Smooth muscle cell (in vitro differentiated cells): ENCODE measurements at regions not wholly inside any gene's neighbourhood (a gene's known extent, or its start where the extent isn't known, plus 50 kb on each side); places are given as distances from the start of the nearest gene placed in this dataset.
A peak's percentile ranks its signal among the peaks of the same experiment; 100 is the strongest.

ENCODE experiments used
- DNase-seq: peaks from one replicate; lab custom pipeline; 2025; ENCODE audit not compliant: unreplicated experiment; lab: John Stamatoyannopoulos, UW
- H2AFZ ChIP-seq: fragments of 200-600 bp; sonication (generic); 2 replicates; pipeline ENCODE4 v1.6.0; 2016; ENCODE audit warnings: antibody characterized with exemption, low read depth, mild to moderate bottlenecking
- H3F3A ChIP-seq: fragments of 200-600 bp; sonication (generic); 2 replicates; pipeline ENCODE4 v1.6.0; 2017; ENCODE audit warnings: antibody characterized with exemption, low read depth
- H3K27ac ChIP-seq: fragments of 200-600 bp; sonication (generic); 2 replicates; pipeline ENCODE4 v1.5.1; 2016; ENCODE audit warnings: low read depth, mild to moderate bottlenecking
- H3K27me3 ChIP-seq: fragments of 200-600 bp; sonication (generic); 2 replicates; pipeline ENCODE4 v1.6.1; 2016; ENCODE audit warnings: low read depth, mild to moderate bottlenecking
- H3K36me3 ChIP-seq: fragments of 200-600 bp; sonication (generic); 2 replicates; pipeline ENCODE4 v1.5.1; 2016; ENCODE audit warnings: low read depth
- H3K4me1 ChIP-seq: fragments of 200-600 bp; sonication (generic); 2 replicates; pipeline ENCODE4 v1.5.1; 2016; ENCODE audit warnings: low read depth
- H3K4me2 ChIP-seq: fragments of 200-600 bp; sonication (generic); 2 replicates; pipeline ENCODE4 v1.6.0; 2016; ENCODE audit warnings: mild to moderate bottlenecking
- H3K4me3 ChIP-seq: fragments of 200-600 bp; sonication (generic); 2 replicates; pipeline ENCODE4 v1.5.1; 2016; ENCODE audit warnings: mild to moderate bottlenecking
- H3K79me2 ChIP-seq: fragments of 200-600 bp; sonication (generic); 2 replicates; pipeline ENCODE4 v1.6.0; 2016; ENCODE audit warnings: low read depth, mild to moderate bottlenecking
- H3K9ac ChIP-seq: fragments of 200-600 bp; sonication (generic); 2 replicates; pipeline ENCODE4 v1.6.0; 2016; ENCODE audit warnings: low read depth
- H3K9me3 ChIP-seq: fragments of 200-600 bp; sonication (generic); replicated peaks from 2 replicates; pipeline ENCODE4 v1.5.1; 2016; ENCODE audit warnings: low read depth
- H4K20me1 ChIP-seq: fragments of 200-600 bp; sonication (generic); 2 replicates; pipeline ENCODE4 v1.6.0; 2016; ENCODE audit warnings: low read depth
- WGBS: methylation state at CpG from one replicate; pipeline ENCODE4 v1.1.7; 2016; ENCODE audit warnings: low lambda C conversion rate; 5-methylcytosine and 5-hydroxymethylcytosine counted together
- TF ChIP-seq, protein P1 (sequence below): fragments of 200-600 bp; sonication (generic); IDR thresholded peaks from 2 replicates; pipeline ENCODE4 v1.5.1; 2017; ENCODE audit warnings: borderline replicate concordance, mild to moderate bottlenecking, antibody characterized with exemption; ENCODE audit not compliant: insufficient read depth, poor library complexity, severe bottlenecking

GRCh38 chr12:97681612-97682504 lies 219.3 kb downstream of the RMST start:
- peak overlapping the region; percentile 11 for H3K4me3 ChIP-seq
- H3K4me2 ChIP-seq = peak overlapping the region; percentile 79
- 34% methylated on average over 8 of the region's 8 CpGs for WGBS
- no peaks in the 10 kb centered on the region for H3K79me2 ChIP-seq
- H3K36me3 ChIP-seq = no peaks in the 10 kb centered on the region
- peak overlapping the region; percentile 68 for H2AFZ ChIP-seq
- peak overlapping the region; percentile 59 for H3K9ac ChIP-seq
- H3K4me1 ChIP-seq = peaks cover 24% of the 10 kb centered on the region
- no peaks in the 10 kb centered on the region for H3K9me3 ChIP-seq
- peak overlapping the region; percentile 91 for H3K27ac ChIP-seq
- DNase-seq = no peak
- H3F3A ChIP-seq = peaks cover 8% of the 10 kb centered on the region
- TF ChIP-seq, protein P1, sequence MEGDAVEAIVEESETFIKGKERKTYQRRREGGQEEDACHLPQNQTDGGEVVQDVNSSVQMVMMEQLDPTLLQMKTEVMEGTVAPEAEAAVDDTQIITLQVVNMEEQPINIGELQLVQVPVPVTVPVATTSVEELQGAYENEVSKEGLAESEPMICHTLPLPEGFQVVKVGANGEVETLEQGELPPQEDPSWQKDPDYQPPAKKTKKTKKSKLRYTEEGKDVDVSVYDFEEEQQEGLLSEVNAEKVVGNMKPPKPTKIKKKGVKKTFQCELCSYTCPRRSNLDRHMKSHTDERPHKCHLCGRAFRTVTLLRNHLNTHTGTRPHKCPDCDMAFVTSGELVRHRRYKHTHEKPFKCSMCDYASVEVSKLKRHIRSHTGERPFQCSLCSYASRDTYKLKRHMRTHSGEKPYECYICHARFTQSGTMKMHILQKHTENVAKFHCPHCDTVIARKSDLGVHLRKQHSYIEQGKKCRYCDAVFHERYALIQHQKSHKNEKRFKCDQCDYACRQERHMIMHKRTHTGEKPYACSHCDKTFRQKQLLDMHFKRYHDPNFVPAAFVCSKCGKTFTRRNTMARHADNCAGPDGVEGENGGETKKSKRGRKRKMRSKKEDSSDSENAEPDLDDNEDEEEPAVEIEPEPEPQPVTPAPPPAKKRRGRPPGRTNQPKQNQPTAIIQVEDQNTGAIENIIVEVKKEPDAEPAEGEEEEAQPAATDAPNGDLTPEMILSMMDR = no peak
- H4K20me1 ChIP-seq = no peaks in the 10 kb centered on the region
- H3K27me3 ChIP-seq = no peaks in the 10 kb centered on the region

DNA sequence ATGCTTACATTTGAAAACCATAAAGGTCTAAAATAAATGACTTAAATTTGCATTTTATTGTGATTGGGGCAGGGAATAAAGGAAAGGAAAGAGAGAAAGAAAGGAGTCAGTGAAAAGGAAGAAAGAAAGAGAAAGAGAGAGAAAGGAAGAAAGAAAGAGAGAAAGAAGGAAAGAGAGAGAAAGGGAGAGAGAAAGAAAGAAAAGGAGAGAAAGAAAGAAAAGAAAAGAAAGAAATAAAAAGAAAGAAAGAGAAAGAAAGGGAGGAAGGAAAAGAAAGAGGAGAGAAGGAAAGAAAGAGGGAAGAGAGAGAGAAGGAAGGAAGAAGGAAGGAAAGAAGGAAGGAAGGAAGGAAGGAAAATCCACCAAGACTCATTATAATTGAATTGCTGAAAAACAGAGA lies 222.8 kb downstream of the RMST start:
- Histone ChIP-seq H3K9me3 (no peaks in the 10 kb centered on the region), H3F3A (peaks cover 8% of the 10 kb centered on the region), H4K20me1 (no peaks in the 10 kb centered on the region), H3K79me2 (no peaks in the 10 kb centered on the region), H3K9ac (no peak overlapping the region), H2AFZ (no peak overlapping the region), H3K4me1 (peaks cover 24% of the 10 kb centered on the region), H3K27ac (no peak overlapping the region), H3K36me3 (no peaks in the 10 kb centered on the region), H3K27me3 (no peaks in the 10 kb centered on the region), H3K4me2 (no peak overlapping the region), H3K4me3 (no peak overlapping the region)
- TF ChIP-seq, protein P1 = no peak
- no peak for DNase-seq

GRCh38 chr12:97701901-97702300 lies 239.3 kb downstream of the RMST start:
- DNase-seq = no peak
- Histone ChIP-seq H4K20me1 (no peaks in the 10 kb centered on the region), H3K79me2 (no peaks in the 10 kb centered on the region), H3K4me1 (peaks cover 14% of the 10 kb centered on the region), H3K4me3 (no peak overlapping the region), H3K36me3 (no peaks in the 10 kb centered on the region), H3K9ac (no peak overlapping the region), H3F3A (no peaks in the 10 kb centered on the region), H3K4me2 (no peak overlapping the region), H3K27ac (no peak overlapping the region), H3K27me3 (no peaks in the 10 kb centered on the region), H2AFZ (no peak overlapping the region), H3K9me3 (no peaks in the 10 kb centered on the region)
- WGBS = 58% methylated on average over 4 of the region's 4 CpGs
- TF ChIP-seq, protein P1 = no peak

- no peak overlapping the region for H3K9ac ChIP-seq
- H3K27me3 ChIP-seq = no peaks in the 10 kb centered on the region
- H3K9me3 ChIP-seq = no peaks in the 10 kb centered on the region
- H3K27ac ChIP-seq = no peak overlapping the region
- no peak overlapping the region for H2AFZ ChIP-seq
- 93% methylated on average over 1 of the region's 1 CpG for WGBS
- no peaks in the 10 kb centered on the region for H3K4me1 ChIP-seq
- H3K4me3 ChIP-seq = no peak overlapping the region
- H3K79me2 ChIP-seq = no peaks in the 10 kb centered on the region
- no peak overlapping the region for H3K4me2 ChIP-seq
- H3K36me3 ChIP-seq = no peaks in the 10 kb centered on the region
- no peak for DNase-seq
- no peaks in the 10 kb centered on the region for H4K20me1 ChIP-seq
- H3F3A ChIP-seq = no peaks in the 10 kb centered on the region
- TF ChIP-seq, protein P1 = no peak
Measured at GRCh38 chr12:97711392-97711791, 248.8 kb downstream of the RMST start.
